SK-N-SH treated with all-trans-retinoic acid at 6 μM for 48 hours (cell line): ENCODE measurements at regions not wholly inside any gene's neighbourhood (a gene's known extent, or its start where the extent isn't known, plus 50 kb on each side); places are given as distances from the start of the nearest gene placed in this dataset.

Experiments used
- CSDC2 ChIP-seq: fragments of 250-450 bp; sonication (Bioruptor Pico); IDR thresholded peaks from 2 replicates; pipeline ENCODE4 v1.5.0; 2020; ENCODE audit warnings: mild to moderate bottlenecking, moderate library complexity
- GLIS3 ChIP-seq: fragments of 250-450 bp; sonication (Bioruptor Pico); IDR thresholded peaks from 2 replicates; pipeline ENCODE4 v1.5.0; 2020; ENCODE audit warnings: mild to moderate bottlenecking, moderate library complexity
- TOX ChIP-seq: fragments of 250-450 bp; sonication (Bioruptor Pico); IDR thresholded peaks from 2 replicates; pipeline ENCODE4 v1.8.0; 2021; ENCODE audit warnings: mild to moderate bottlenecking, moderate library complexity, borderline replicate concordance

- no peak for TF ChIP-seq TOX
- no peak for TF ChIP-seq GLIS3 (CRISPR knock-in tag)
- TF ChIP-seq CSDC2 (CRISPR knock-in tag) = no peak
Observed at GRCh38 chr12:73514672-73515071, 1023.0 kb upstream of the ATXN7L3B start.
